ENCODE measurements at regions not wholly inside any gene's neighbourhood (a gene's known extent, or its start where the extent isn't known, plus 50 kb on each side); places are given as distances from the start of the nearest gene placed in this dataset.

DNA sequence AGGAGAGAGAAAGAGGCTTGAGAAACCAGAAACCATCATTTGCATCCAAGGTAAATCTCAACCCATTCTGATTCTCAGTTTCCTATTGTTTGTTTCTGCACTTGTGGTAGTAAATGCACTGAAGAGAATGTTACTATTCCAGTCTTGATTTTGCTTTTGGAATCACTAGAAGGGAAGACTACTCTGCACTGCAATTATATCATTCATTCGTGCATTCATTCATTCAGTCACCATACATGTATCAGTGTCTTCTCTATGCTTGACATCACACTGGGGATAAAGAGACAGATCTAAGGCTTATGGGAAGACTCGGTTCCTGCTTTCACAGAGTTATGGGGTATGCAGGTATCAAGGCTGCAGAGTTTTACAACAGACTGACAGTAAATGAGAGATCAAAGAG is 90.3 kb upstream of the EGLN3 start:
- Mint-ChIP-seq H3K9me3 (peaks cover 3% of the 10 kb centered on the region), H3K4me1 (ENCODE audit: low read depth) (peaks cover 34% of the 10 kb centered on the region), H3K36me3 (ENCODE audit: low read depth) (no peaks in the 10 kb centered on the region), H3K4me3 (no peak overlapping the region), H3K27me3 (peaks cover 4% of the 10 kb centered on the region), H3K27ac (no peak overlapping the region)

DNA sequence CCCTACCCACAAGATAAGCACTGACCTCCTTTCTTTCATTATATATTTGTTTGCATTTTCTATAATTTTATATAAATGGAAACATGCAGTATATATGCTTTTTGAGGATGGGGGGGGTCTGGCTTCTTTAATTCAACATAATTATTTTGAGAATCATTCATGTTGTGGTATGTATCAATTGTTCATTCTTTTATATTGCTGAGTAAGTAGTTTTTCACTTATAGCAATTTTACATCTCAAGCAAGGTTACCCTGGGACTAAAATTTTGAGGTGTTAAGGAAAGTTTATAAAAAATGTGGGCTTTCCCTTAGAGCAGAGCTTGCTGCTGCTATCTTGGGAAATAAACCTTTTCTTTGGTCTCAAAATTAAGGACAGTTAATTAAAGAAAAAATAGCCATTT is 89.9 kb upstream of the EGLN3 start:
- no peaks in the 10 kb centered on the region for H3K36me3 Mint-ChIP-seq (ENCODE audit: low read depth)
- H3K27ac Mint-ChIP-seq: no peak overlapping the region
- peaks cover 34% of the 10 kb centered on the region for H3K4me1 Mint-ChIP-seq (ENCODE audit: low read depth)
- H3K27me3 Mint-ChIP-seq: peaks cover 4% of the 10 kb centered on the region
- peaks cover 3% of the 10 kb centered on the region for H3K9me3 Mint-ChIP-seq
- no peak overlapping the region for H3K4me3 Mint-ChIP-seq

DNA sequence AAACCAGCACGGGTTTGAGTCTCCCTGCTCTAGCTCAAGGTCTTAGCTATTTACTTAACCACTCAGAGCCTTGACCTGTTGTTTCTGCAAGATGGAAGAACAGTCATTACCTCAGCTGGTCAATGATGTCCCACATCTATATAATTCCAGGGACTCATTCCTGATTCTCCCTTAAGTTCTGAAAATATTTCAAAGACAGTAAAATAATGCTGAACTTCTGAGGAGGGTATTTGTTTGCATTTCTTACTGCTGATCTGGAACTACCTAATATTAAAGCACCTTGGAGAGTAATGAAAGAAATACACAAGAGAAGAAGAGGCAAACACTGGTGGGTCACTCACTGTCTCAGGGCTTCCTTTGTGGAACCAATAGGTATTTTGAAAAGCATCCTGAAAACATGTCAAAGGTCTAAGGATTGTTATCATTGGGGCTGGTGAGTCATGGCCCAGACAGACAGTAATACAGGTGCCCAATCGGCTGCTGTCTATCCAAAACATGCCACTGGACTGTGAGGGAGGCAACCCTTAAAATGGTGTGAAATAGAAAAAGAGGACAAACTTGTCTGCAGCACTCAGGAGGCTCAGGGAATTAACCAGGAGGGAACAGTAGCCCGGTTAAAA is 88.7 kb upstream of the EGLN3 start:
- no peak overlapping the region for H3K27ac Mint-ChIP-seq
- peaks cover 27% of the 10 kb centered on the region for H3K4me1 Mint-ChIP-seq (ENCODE audit: low read depth)
- no peak overlapping the region for H3K4me3 Mint-ChIP-seq
- H3K27me3 Mint-ChIP-seq: peaks cover 4% of the 10 kb centered on the region
- H3K9me3 Mint-ChIP-seq: peaks cover 3% of the 10 kb centered on the region
- no peaks in the 10 kb centered on the region for H3K36me3 Mint-ChIP-seq (ENCODE audit: low read depth)

DNA sequence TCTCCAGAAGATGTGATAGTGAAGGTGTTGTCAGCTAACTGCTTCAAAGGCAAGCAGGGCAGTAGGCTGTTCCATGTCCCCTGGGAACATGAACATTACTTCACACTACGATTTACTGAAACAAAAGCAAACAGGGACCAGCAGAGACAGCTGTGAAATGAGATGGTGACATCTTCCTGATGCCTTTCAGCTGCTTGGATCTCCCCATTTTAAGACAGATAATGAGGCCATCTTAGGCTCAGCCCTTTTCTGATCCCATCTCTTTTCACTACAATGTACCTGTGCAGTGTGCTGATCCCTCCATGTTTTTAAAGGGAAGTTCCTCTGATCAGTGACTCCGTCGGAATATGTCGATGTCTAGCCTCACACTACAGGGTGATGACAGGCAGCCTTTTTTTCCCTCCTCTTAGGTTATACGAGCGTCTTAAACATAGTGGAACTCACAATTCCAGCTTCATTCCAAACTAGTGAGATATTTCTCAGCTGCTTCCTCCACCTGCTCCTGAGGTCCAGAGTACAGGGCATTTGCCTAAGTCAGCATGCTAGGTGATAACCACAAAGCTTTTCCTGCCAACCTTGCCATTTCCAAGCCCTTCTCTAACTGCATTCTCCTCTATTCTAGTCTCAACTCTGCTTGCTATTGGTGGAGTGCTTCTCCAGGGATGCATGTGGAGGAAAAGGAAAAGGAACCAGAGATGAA is 87.6 kb upstream of the EGLN3 start:
- Mint-ChIP-seq H3K27me3 (peaks cover 4% of the 10 kb centered on the region), H3K27ac (no peak overlapping the region), H3K4me3 (no peak overlapping the region), H3K4me1 (ENCODE audit: low read depth) (peaks cover 17% of the 10 kb centered on the region), H3K36me3 (ENCODE audit: low read depth) (no peaks in the 10 kb centered on the region), H3K9me3 (peaks cover 2% of the 10 kb centered on the region)

DNA sequence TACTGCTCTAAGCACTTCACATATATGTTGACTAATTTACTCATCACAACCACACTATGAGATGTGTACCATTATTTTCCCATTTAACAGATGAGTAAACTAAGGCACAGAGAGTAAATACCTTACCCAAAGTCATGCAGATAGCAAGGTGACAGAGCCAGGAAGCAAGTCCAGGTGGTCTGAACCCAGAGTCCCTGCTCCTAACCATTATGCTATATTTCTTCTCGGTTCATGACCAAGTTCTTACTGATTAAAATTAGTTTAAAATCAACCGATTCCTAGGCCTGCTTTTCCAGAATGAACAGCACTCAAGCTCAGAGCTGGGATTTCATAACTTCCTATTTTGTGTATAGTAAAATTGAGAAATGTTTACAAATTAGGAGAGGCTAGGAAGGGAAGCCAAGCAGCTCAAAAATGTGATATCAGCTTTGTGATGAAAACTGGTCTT is 85.5 kb upstream of the EGLN3 start:
- H3K27me3 Mint-ChIP-seq: peaks cover 2% of the 10 kb centered on the region
- no peaks in the 10 kb centered on the region for H3K36me3 Mint-ChIP-seq (ENCODE audit: low read depth)
- no peak overlapping the region for H3K4me3 Mint-ChIP-seq
- no peaks in the 10 kb centered on the region for H3K9me3 Mint-ChIP-seq
- peaks cover 3% of the 10 kb centered on the region for H3K4me1 Mint-ChIP-seq (ENCODE audit: low read depth)
- H3K27ac Mint-ChIP-seq: no peak overlapping the region

DNA sequence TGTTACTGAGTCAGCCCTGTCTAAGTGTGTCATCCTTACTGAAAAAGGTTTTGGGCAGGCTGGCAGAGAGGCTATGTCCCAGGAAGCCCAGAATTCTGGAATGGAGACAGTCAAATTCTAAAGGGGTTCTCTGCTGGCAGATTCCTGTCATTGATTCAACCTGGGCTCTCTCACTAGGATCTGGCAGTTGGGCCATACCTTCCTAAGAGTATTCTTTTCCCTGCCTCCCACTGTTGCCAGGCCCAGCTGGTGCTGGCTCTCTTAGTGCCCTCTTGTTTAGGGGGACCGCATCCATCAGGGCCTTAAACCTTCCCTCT is 85.0 kb upstream of the EGLN3 start:
- no peaks in the 10 kb centered on the region for H3K4me1 Mint-ChIP-seq (ENCODE audit: low read depth)
- no peak overlapping the region for H3K27ac Mint-ChIP-seq
- H3K9me3 Mint-ChIP-seq: no peaks in the 10 kb centered on the region
- H3K4me3 Mint-ChIP-seq: no peak overlapping the region
- H3K36me3 Mint-ChIP-seq (ENCODE audit: low read depth): no peaks in the 10 kb centered on the region
- no peaks in the 10 kb centered on the region for H3K27me3 Mint-ChIP-seq

DNA sequence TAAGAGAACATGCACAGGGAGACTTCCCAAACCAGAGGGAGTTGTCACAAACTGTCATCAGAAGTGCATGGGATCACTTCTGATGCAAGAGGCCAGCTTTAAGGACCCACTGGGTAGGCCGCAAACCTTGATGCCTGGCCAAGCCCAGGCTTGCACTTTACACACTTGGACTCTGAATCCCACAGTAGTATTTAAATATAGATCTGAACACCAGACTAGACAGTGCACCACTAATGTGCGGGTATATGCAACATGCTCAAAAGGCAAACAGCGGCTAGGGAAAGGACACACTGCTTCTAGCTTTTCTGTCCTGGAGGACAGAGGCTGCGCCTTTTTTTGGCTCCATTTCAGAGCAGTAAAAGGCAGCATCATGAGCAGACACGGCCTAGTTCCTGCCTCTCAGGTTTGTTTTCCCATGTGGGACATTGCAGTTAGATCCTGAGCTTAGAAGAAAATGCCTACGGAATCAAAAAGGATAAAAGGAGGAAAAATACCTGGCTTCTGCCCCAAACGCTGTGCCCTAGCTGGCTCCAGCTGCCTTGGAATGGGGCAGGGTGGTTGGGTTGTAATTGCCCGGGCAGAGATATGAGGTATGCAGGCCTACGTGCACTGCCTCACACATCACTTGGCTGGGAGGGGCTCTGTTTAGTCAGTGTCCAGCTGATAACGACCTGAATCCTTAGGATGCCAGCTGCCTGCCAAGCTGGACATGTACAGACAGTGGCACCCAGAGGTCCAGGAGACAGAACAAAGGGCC is 84.5 kb upstream of the EGLN3 start:
- H3K27ac Mint-ChIP-seq: no peak overlapping the region
- no peaks in the 10 kb centered on the region for H3K9me3 Mint-ChIP-seq
- no peak overlapping the region for H3K4me3 Mint-ChIP-seq
- no peaks in the 10 kb centered on the region for H3K4me1 Mint-ChIP-seq (ENCODE audit: low read depth)
- H3K27me3 Mint-ChIP-seq: no peaks in the 10 kb centered on the region
- no peaks in the 10 kb centered on the region for H3K36me3 Mint-ChIP-seq (ENCODE audit: low read depth)

DNA sequence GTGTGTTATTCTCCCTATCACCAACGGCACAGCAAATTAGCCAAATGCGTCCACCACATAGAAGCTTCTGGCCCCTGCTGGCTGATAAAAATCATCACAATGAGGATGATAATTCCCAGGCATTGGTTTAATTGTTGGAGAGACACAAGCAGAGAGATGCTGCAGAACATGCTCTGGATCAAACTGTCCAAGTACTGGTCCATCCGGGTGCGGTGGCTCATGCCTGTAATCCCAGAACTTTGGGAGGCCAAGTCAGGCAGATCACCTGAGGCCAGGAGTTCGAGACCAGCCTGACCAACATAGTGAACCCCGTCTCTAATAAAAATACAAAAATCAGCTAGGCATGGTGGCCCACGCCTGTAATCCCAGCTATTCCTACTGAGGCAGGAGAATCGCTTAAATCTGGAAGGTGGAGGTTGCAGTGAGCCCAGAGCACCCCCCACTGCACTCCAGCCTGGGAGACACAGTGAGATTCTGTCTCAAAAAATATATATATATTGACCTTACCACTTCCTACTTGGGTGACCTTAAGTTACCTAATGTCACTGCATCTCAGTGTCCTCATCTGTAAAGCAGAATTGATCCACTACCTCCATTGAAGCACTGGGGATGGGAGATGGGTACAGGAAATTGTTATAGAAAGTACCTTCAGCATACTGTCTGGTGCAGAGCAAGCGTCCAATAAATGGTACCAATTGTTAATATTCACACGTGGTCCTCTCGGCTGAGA is 83.7 kb upstream of the EGLN3 start:
- Mint-ChIP-seq H3K9me3 (no peaks in the 10 kb centered on the region), H3K4me1 (ENCODE audit: low read depth) (no peaks in the 10 kb centered on the region)

DNA sequence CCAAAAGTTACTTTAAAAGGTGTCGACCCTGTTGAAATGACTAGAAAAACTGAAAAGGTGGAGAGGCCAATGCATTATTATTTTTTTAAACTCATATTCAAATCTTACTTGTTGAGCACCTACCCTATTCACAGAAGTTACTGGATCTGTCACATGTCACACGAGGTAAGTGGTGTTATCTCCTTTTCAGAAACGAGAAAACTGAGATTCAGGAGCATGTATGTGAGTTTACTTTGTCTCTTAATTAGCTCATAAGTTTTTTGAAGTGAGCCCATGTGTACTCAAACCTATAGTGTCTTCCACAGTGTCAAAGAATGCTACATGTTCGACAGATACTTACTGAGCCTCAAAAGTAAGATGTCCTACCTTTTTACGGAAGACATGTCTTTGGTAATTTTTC is 81.8 kb upstream of the EGLN3 start:
- H3K4me3 Mint-ChIP-seq: no peak overlapping the region
- H3K4me1 Mint-ChIP-seq (ENCODE audit: low read depth): no peaks in the 10 kb centered on the region
- no peaks in the 10 kb centered on the region for H3K9me3 Mint-ChIP-seq
- H3K27me3 Mint-ChIP-seq: no peaks in the 10 kb centered on the region
- H3K36me3 Mint-ChIP-seq (ENCODE audit: low read depth): no peaks in the 10 kb centered on the region
- H3K27ac Mint-ChIP-seq: no peak overlapping the region

More for the DNA sequence above, 83.7 kb upstream of the EGLN3 start:
- H3K27ac Mint-ChIP-seq: no peak overlapping the region
- no peaks in the 10 kb centered on the region for H3K36me3 Mint-ChIP-seq (ENCODE audit: low read depth)
- H3K27me3 Mint-ChIP-seq: no peaks in the 10 kb centered on the region
- no peak overlapping the region for H3K4me3 Mint-ChIP-seq

DNA sequence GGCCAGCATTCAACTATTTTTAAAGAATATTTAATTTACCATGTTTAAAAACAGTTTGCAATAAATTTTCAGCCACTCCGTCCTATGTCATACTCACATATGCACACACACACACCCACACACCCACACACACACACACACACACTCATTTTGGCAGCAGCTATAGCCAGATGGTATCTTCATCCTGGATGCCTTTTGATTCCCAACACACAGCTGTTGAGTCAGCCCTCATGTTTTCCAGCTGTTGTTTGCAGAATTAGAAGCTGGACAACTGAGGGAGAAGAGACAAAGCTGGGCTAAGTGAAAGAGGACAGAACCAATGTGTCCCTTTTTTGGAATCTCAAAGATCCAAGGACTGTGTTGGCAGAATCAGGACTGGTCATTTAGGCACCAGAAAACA is 80.0 kb upstream of the EGLN3 start:
- Mint-ChIP-seq H3K36me3 (ENCODE audit: low read depth) (no peaks in the 10 kb centered on the region), H3K9me3 (no peaks in the 10 kb centered on the region), H3K4me3 (no peak overlapping the region), H3K4me1 (ENCODE audit: low read depth) (no peaks in the 10 kb centered on the region), H3K27me3 (no peaks in the 10 kb centered on the region), H3K27ac (no peak overlapping the region)

DNA sequence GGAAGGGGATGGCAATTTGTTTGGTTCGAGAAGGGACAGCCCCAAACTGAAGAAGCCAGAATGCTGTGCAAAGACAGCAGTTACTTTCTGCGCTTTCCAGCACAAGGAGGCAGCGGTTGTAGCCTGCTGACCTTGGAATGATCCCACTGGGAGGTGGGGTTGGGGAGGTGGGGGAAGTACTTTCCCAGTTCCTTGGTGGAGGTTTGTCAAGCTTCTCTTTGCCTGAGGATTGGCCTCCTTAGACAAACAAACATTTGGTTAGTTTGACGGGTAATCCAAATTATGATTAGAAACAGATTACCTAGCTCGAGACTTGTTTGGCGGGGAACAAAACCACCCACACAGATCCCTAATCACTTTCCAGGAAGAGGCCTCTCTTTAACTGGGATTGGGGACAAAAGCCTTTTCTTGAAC is 79.1 kb upstream of the EGLN3 start:
- Mint-ChIP-seq H3K27ac (no peak overlapping the region), H3K4me3 (no peak overlapping the region), H3K36me3 (ENCODE audit: low read depth) (no peaks in the 10 kb centered on the region), H3K4me1 (ENCODE audit: low read depth) (no peaks in the 10 kb centered on the region), H3K9me3 (no peaks in the 10 kb centered on the region), H3K27me3 (no peaks in the 10 kb centered on the region)

DNA sequence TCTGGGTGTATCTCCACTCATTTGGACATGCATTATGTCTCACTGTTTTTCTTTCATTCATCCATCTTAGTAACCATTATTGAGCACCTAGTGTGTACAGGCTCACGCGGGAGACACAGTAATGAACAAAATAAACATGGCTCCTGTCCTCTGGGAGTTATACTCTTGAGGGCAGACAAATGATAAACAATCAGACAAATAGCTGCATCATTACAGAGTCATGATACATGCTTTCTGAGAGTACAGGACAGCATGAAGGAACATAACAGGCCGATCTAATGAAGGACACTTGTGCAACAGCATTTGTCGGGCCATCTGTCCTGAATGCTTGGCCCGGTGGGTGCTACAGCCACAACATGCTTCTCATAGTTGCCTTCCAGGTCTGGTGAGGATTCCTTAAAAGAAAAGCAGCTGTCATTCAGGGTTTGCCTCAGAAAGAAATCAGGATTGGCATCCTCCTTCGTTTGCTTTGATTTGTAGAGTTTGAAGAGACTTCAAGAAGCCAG is 77.2 kb upstream of the EGLN3 start:
- Mint-ChIP-seq H3K27me3 (no peaks in the 10 kb centered on the region), H3K27ac (no peak overlapping the region), H3K4me3 (no peak overlapping the region), H3K9me3 (no peaks in the 10 kb centered on the region), H3K36me3 (ENCODE audit: low read depth) (no peaks in the 10 kb centered on the region), H3K4me1 (ENCODE audit: low read depth) (no peaks in the 10 kb centered on the region)

DNA sequence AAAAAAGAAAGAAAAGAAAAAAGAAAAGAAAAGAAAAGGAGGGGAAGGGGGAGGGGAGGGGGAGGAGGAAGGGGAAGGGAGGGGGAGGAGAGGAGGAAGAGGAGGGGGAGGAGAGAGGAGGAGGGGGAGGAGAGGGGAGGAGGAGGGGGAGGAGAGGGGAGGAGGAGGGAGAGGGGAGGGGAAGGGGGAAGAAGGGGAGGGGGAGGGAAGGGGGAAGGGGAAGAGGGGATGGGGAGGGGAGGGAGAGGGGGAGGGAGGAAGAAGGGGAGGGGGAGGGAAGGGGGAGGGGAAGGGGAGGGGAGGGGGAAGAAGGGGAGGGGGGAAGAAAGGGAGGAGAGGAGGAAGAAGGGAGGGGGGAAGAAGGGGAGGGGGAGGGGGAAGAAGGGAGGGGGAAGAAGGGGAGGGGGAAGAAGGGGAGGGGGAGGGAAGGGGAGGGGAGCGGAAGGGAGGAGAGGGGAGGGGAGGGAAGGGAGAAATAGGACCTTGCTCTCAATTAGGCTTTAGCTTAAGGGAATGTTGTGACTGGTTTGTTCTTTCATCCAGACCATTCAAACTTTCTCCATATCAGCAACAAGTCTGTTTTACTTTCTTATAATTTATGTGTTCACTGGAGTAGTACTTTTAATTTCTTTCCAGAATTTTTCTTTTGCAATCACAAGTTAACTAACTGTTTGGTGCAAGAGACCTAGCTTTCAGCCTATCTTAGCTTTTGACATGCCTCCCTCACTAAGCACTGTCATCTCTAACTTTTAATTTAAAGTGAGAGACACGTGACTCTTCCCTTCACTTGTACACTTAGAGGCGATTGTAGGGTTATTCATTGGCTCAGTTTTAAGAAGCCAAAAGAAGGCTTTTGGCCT is 76.5 kb upstream of the EGLN3 start:
- H3K27ac Mint-ChIP-seq: no peak overlapping the region
- no peak overlapping the region for H3K4me3 Mint-ChIP-seq
- H3K36me3 Mint-ChIP-seq (ENCODE audit: low read depth): no peaks in the 10 kb centered on the region

DNA sequence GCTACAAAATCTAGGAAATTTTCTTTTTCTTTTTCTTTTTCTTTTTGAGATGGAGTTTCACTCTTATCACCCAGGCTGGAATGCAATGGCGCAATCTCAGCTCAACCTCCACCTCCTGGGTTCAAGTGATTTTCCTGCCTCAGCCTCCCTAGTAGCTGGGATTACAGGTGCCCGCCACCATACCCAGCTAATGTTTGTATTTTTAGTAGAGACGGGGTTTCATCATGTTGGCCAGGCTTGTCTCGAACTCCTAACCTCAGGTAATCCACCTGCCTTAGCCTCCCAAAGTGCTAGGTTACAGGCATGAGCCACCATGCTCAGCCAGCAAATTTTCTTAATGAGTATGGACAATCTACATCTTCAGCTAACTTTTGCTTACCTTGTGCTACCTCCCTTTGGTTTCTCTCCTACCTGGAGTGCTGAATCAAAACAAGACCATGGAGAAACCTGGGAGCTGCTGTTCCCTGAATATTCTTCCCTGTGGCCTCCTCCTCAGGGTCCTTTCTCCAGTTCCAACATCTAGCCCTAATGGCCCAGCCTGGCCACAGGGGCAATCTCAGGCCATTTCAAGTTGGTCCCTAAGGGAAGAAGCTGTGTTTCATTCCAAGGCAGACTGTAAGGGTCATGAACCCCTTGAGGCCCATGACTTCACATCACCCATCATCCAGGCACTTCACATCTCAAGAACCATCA is 74.6 kb upstream of the EGLN3 start:
- Mint-ChIP-seq H3K4me1 (ENCODE audit: low read depth) (no peaks in the 10 kb centered on the region), H3K9me3 (no peaks in the 10 kb centered on the region), H3K27me3 (no peaks in the 10 kb centered on the region)

More for the DNA sequence above, 76.5 kb upstream of the EGLN3 start:
- no peaks in the 10 kb centered on the region for H3K27me3 Mint-ChIP-seq
- H3K9me3 Mint-ChIP-seq: no peaks in the 10 kb centered on the region
- H3K4me1 Mint-ChIP-seq (ENCODE audit: low read depth): no peaks in the 10 kb centered on the region

More for the DNA sequence above, 74.6 kb upstream of the EGLN3 start:
- no peaks in the 10 kb centered on the region for H3K36me3 Mint-ChIP-seq (ENCODE audit: low read depth)
- no peak overlapping the region for H3K27ac Mint-ChIP-seq
- H3K4me3 Mint-ChIP-seq: no peak overlapping the region

All from stimulated activated naive CD8-positive, alpha-beta T cell treated with anti-CD3 and anti-CD28 coated beads, Interleukin-15, Interleukin-2, amounts not matched to agents 100 ng/mL and 50 ng/mL, for 24 hours (primary cell).